Neuronal stem cell (in vitro differentiated cells): ENCODE measurements at regions not wholly inside any gene's neighbourhood (a gene's known extent, or its start where the extent isn't known, plus 50 kb on each side); places are given as distances from the start of the nearest gene placed in this dataset.

Experiments used
- DNase-seq: peaks from one replicate; pipeline ENCODE4 v3.0.0-alpha.2; 2013; ENCODE audit warnings: low spot score
- H2AFZ ChIP-seq: one replicate; pipeline ENCODE4 v1.6.1; 2013; ENCODE audit warnings: mild to moderate bottlenecking, low read length, inconsistent platforms
- H2AK5ac ChIP-seq: 2 replicates; pipeline ENCODE4 v1.6.1; 2013; ENCODE audit warnings: low read depth, mild to moderate bottlenecking, inconsistent platforms, low read length, moderate library complexity, mixed read lengths
- H2BK120ac ChIP-seq: 2 replicates; pipeline ENCODE4 v1.6.1; 2013; ENCODE audit warnings: low read depth, mild to moderate bottlenecking, inconsistent platforms, low read length, moderate library complexity, mixed read lengths
- H2BK12ac ChIP-seq: one replicate; pipeline ENCODE4 v1.6.1; 2013; ENCODE audit warnings: low read length, inconsistent platforms
- H2BK15ac ChIP-seq: 2 replicates; pipeline ENCODE4 v1.6.1; 2013; ENCODE audit warnings: mild to moderate bottlenecking, low read length, inconsistent platforms, mixed read lengths
- H2BK5ac ChIP-seq: one replicate; pipeline ENCODE4 v1.6.1; 2013; ENCODE audit warnings: inconsistent platforms, mild to moderate bottlenecking, low read length, moderate library complexity
- H3K14ac ChIP-seq: one replicate; pipeline ENCODE4 v1.6.1; 2013; ENCODE audit warnings: low read length, inconsistent platforms
- H3K18ac ChIP-seq: 2 replicates; pipeline ENCODE4 v1.6.1; 2013; ENCODE audit warnings: low read length, inconsistent platforms
- H3K23ac ChIP-seq: 2 replicates; pipeline ENCODE4 v1.6.1; 2013; ENCODE audit warnings: low read depth, mild to moderate bottlenecking, mixed read lengths, low read length, inconsistent platforms; ENCODE audit not compliant: poor library complexity
- H3K27ac ChIP-seq: replicated peaks from 3 replicates; pipeline ENCODE4 v1.5.1; 2013; ENCODE audit warnings: low read length, inconsistent platforms
- H3K27me3 ChIP-seq, 3 experiments: 2 replicates each; pipeline ENCODE4 v1.6.1; 2013; ENCODE audit warnings: low read length in 3 of 3, mild to moderate bottlenecking in 2 of 3, inconsistent platforms in 1 of 3, low read depth in 1 of 3, mixed read lengths in 1 of 3, moderate library complexity in 1 of 3; ENCODE audit not compliant: control insufficient read depth in 3 of 3, insufficient read depth in 3 of 3
- H3K36me3 ChIP-seq, 2 donors: replicated peaks in 1 of 2; 2 replicates each; pipeline ENCODE4 v1.6.1; 2013; ENCODE audit warnings: low read length in 2 of 2; ENCODE audit not compliant: control insufficient read depth in 2 of 2, insufficient read depth in 2 of 2
- H3K4ac ChIP-seq: 2 replicates; pipeline ENCODE4 v1.6.1; 2013; ENCODE audit warnings: inconsistent platforms, mild to moderate bottlenecking, low read length, moderate library complexity
- H3K4me1 ChIP-seq, 2 donors: 1 replicate in 1 of 2; 2 replicates in 1 of 2; pipeline ENCODE4 v1.6.1; 2013; ENCODE audit warnings: low read length in 2 of 2, low read depth in 1 of 2; ENCODE audit not compliant: control insufficient read depth in 2 of 2, insufficient read depth in 1 of 2
- H3K4me2 ChIP-seq: one replicate; pipeline ENCODE4 v1.6.1; 2013; ENCODE audit warnings: mild to moderate bottlenecking, low read length, inconsistent platforms; ENCODE audit not compliant: insufficient read depth, poor library complexity, severe bottlenecking
- H3K4me3 ChIP-seq, 2 donors: 2 replicates each; pipeline ENCODE4 v1.5.1; 2013; ENCODE audit warnings: low read length in 2 of 2, mild to moderate bottlenecking in 2 of 2, inconsistent platforms in 1 of 2, moderate library complexity in 1 of 2
- H3K79me1 ChIP-seq: one replicate; pipeline ENCODE4 v1.6.1; 2013; ENCODE audit warnings: low read depth, mild to moderate bottlenecking, inconsistent platforms, low read length, moderate library complexity
- H3K9ac ChIP-seq: one replicate; pipeline ENCODE4 v1.6.1; 2013; ENCODE audit warnings: mild to moderate bottlenecking, low read depth, low read length, inconsistent platforms; ENCODE audit not compliant: poor library complexity
- H3K9me3 ChIP-seq, 2 donors: replicated peaks in 1 of 2; 2 replicates each; pipeline versions ENCODE3 to v1.6.1; 2013; ENCODE audit warnings: low read length in 2 of 2, mild to moderate bottlenecking in 2 of 2, inconsistent platforms in 1 of 2, low read depth in 1 of 2, mixed read lengths in 1 of 2, moderate library complexity in 1 of 2; ENCODE audit not compliant: control insufficient read depth in 2 of 2, insufficient read depth in 1 of 2
- H4K8ac ChIP-seq: one replicate; pipeline ENCODE4 v1.6.1; 2013; ENCODE audit warnings: low read depth, mild to moderate bottlenecking, inconsistent platforms, low read length, moderate library complexity
- H4K91ac ChIP-seq: one replicate; pipeline ENCODE4 v1.6.1; 2013; ENCODE audit warnings: low read length, low read depth, mild to moderate bottlenecking, inconsistent platforms; ENCODE audit not compliant: poor library complexity
- WGBS, 2 donors: extraction: QIAGEN DNeasy Blood & Tissue Kit; methylation state at CpG; one replicate each; pipeline ENCODE4 v1.1.7; 2013; ENCODE audit warnings: missing lambda C conversion rate in 2 of 2, mixed read lengths in 1 of 2; ENCODE audit not compliant: insufficient read length in 2 of 2, insufficient replicate concordance in 1 of 2; ENCODE audit errors: extremely low coverage in 2 of 2; 5-methylcytosine and 5-hydroxymethylcytosine counted together

DNA sequence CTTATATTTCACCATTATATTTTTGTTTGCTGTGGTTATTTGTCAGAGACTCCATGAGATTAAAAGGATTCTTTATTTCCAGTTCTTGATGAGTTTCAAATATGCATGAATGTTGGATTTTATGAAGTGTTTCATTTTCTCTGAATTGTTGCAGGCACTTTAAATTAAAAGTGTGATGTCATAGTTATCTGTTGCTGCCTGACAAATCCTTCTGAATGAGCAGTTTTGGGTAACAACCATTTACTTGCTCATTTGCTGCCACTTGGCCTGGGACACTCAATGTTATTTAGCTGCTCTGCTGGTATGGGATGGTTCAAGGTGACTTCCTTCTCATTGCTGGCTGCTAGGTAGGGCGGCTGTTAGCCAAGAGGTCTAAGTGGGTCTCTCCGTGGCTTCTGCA is 173.5 kb downstream of the LPIN1 start:
- no peak overlapping the region for H4K8ac ChIP-seq
- no peak overlapping the region for H3K18ac ChIP-seq
- H3K27me3 ChIP-seq, result no peaks in the 10 kb centered on the region
- H3K9me3 ChIP-seq, result no peaks in the 10 kb centered on the region
- no peak overlapping the region for H2BK120ac ChIP-seq
- H3K4me2 ChIP-seq, result no peak overlapping the region
- H2BK15ac ChIP-seq, result no peak overlapping the region
- no peak overlapping the region for H3K23ac ChIP-seq
- H3K9ac ChIP-seq, result no peak overlapping the region
- no peak overlapping the region for H2AFZ ChIP-seq
- peaks cover 7% of the 10 kb centered on the region in 2 donors for H3K4me1 ChIP-seq
- H4K91ac ChIP-seq, result no peak overlapping the region
- H3K79me1 ChIP-seq, result no peaks in the 10 kb centered on the region
- no peak overlapping the region for H3K27ac ChIP-seq
- no peak overlapping the region for H2BK12ac ChIP-seq
- DNase-seq, result no peak
- WGBS, 2 donors, result no CpG with 5 or more reads among the region's 2 CpGs
- no peak overlapping the region for H2BK5ac ChIP-seq
- no peak overlapping the region for H3K14ac ChIP-seq
- H2AK5ac ChIP-seq, result no peak overlapping the region
- H3K4ac ChIP-seq, result no peak overlapping the region
- no peak overlapping the region for H3K4me3 ChIP-seq
- H3K36me3 ChIP-seq, result no peaks in the 10 kb centered on the region

GRCh38 chr2:11920993-11921583 is 174.7 kb downstream of the LPIN1 start:
- H3K4ac ChIP-seq, result no peak overlapping the region
- WGBS, 2 donors, result no CpG with 5 or more reads among the region's 6 CpGs
- no peak overlapping the region for H3K14ac ChIP-seq
- no peak overlapping the region for H3K4me2 ChIP-seq
- H3K18ac ChIP-seq, result no peak overlapping the region
- no peak overlapping the region for H2BK12ac ChIP-seq
- H2BK5ac ChIP-seq, result no peak overlapping the region
- no peak overlapping the region for H3K4me3 ChIP-seq
- no peak for DNase-seq
- H3K27me3 ChIP-seq, result no peaks in the 10 kb centered on the region
- H3K23ac ChIP-seq, result no peak overlapping the region
- peaks cover 7% of the 10 kb centered on the region in 2 donors for H3K4me1 ChIP-seq
- no peak overlapping the region for H2BK15ac ChIP-seq
- no peak overlapping the region for H3K9ac ChIP-seq
- H3K27ac ChIP-seq, result no peak overlapping the region
- H2BK120ac ChIP-seq, result no peak overlapping the region
- no peak overlapping the region for H2AFZ ChIP-seq
- H2AK5ac ChIP-seq, result no peak overlapping the region
- no peak overlapping the region for H4K91ac ChIP-seq
- no peaks in the 10 kb centered on the region for H3K9me3 ChIP-seq
- H3K36me3 ChIP-seq, result no peaks in the 10 kb centered on the region
- H3K79me1 ChIP-seq, result no peaks in the 10 kb centered on the region
- H4K8ac ChIP-seq, result no peak overlapping the region

- DNase-seq, result no peak
- Histone ChIP-seq H3K18ac (peak overlapping the region; percentile 68), H2BK12ac (no peak overlapping the region), H2BK5ac (no peak overlapping the region), H3K9me3 (no peaks in the 10 kb centered on the region), H2AK5ac (peak overlapping the region; percentile 33), H2AFZ (no peak overlapping the region), H4K8ac (no peak overlapping the region), H3K23ac (no peak overlapping the region), H3K79me1 (no peaks in the 10 kb centered on the region), H3K27ac (no peak overlapping the region), H3K4me2 (no peak overlapping the region), H2BK15ac (no peak overlapping the region), H3K14ac (no peak overlapping the region), H3K36me3 (no peaks in the 10 kb centered on the region), H3K4me1 (peaks cover 7% of the 10 kb centered on the region in 2 donors), H3K9ac (no peak overlapping the region), H3K27me3 (no peaks in the 10 kb centered on the region), H4K91ac (no peak overlapping the region), H3K4ac (no peak overlapping the region), H2BK120ac (no peak overlapping the region), H3K4me3 (no peak overlapping the region)
- no CpG with 5 or more reads among the region's 4 CpGs for WGBS, 2 donors
Measured at GRCh38 chr2:11922294-11922693, 175.9 kb downstream of the LPIN1 start.

DNA sequence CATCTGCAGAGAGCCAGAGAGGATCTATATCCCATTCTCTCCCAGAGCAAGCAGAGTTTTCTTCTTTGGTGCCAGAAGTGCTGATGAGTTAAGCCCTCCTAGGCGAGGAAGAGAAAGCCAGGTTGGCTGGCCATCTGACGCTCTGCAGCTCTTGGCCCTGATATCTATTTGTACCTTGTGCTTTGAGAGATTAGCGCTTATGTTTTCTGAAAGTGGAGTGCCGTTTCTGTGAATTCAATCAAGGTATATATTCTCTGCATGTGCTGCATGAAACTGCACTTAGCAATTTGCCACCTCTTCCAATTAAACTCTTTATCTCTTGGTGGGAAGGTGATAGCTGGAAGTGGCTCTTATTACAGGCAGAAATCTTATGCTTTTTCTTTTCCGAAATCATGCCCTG is 177.5 kb downstream of the LPIN1 start:
- DNase-seq, result no peak
- Histone ChIP-seq H2BK120ac (no peak overlapping the region), H4K8ac (no peak overlapping the region), H3K9me3 (no peaks in the 10 kb centered on the region), H2AFZ (peak overlapping the region; percentile 12), H3K4ac (no peak overlapping the region), H3K79me1 (no peaks in the 10 kb centered on the region), H3K4me3 (no peak overlapping the region), H3K4me1 (peaks cover 7% of the 10 kb centered on the region in 2 donors), H2BK15ac (no peak overlapping the region), H3K4me2 (no peak overlapping the region), H2AK5ac (no peak overlapping the region), H4K91ac (no peak overlapping the region), H3K18ac (no peak overlapping the region), H2BK12ac (no peak overlapping the region), H3K9ac (no peak overlapping the region), H3K27me3 (no peaks in the 10 kb centered on the region), H3K36me3 (no peaks in the 10 kb centered on the region), H3K27ac (no peak overlapping the region), H3K14ac (no peak overlapping the region), H2BK5ac (no peak overlapping the region), H3K23ac (no peak overlapping the region)
- no CpG with 5 or more reads among the region's 5 CpGs for WGBS, 2 donors
